Memory B cell (primary cell): ENCODE measurements at regions not wholly inside any gene's neighbourhood (a gene's known extent, or its start where the extent isn't known, plus 50 kb on each side); places are given as distances from the start of the nearest gene placed in this dataset.

Source experiments
- ATAC-seq: fragments of 150-1000 bp; cut with Tn5 transposase; 2 replicates; pipeline ENCODE4 v1.10.0; 2021; ENCODE audit warnings: low read depth, mild to moderate bottlenecking, moderate library complexity
- DNase-seq, 2 donors: peaks; one replicate each; pipeline ENCODE4 v3.0.0; 2022; ENCODE audit warnings: low spot score in 2 of 2
- H3K27ac Mint-ChIP-seq: one replicate; pipeline ENCODE4 v1.8.0; 2022; ENCODE audit warnings: mild to moderate bottlenecking, moderate library complexity, mixed read lengths
- H3K27me3 Mint-ChIP-seq: one replicate; pipeline ENCODE4 v1.8.0; 2022; ENCODE audit warnings: mixed read lengths
- H3K36me3 Mint-ChIP-seq: one replicate; pipeline ENCODE4 v1.8.0; 2022; ENCODE audit warnings: mild to moderate bottlenecking, mixed read lengths
- H3K4me1 Mint-ChIP-seq: one replicate; pipeline ENCODE4 v1.8.0; 2022; ENCODE audit warnings: mixed read lengths
- H3K4me3 Mint-ChIP-seq: one replicate; pipeline ENCODE4 v1.8.0; 2022; ENCODE audit warnings: mild to moderate bottlenecking, moderate library complexity, mixed read lengths
- H3K9me3 Mint-ChIP-seq: one replicate; pipeline ENCODE4 v1.8.0; 2022; ENCODE audit warnings: mixed read lengths

GRCh38 chr1:108045460-108045859, 80.5 kb upstream of the VAV3 start:
- H3K9me3 Mint-ChIP-seq = peaks cover 2% of the 10 kb centered on the region
- no peak overlapping the region for H3K27ac Mint-ChIP-seq
- H3K4me3 Mint-ChIP-seq = no peak overlapping the region
- peaks cover 10% of the 10 kb centered on the region for H3K27me3 Mint-ChIP-seq
- peaks cover 6% of the 10 kb centered on the region for H3K36me3 Mint-ChIP-seq
- H3K4me1 Mint-ChIP-seq = peaks cover 30% of the 10 kb centered on the region
- DNase-seq = no peak
- no peak for ATAC-seq

GRCh38 chr1:108044318-108044717, 79.3 kb upstream of the VAV3 start:
- peaks cover 10% of the 10 kb centered on the region for H3K27me3 Mint-ChIP-seq
- DNase-seq (no peak), ATAC-seq (no peak)
- peaks cover 23% of the 10 kb centered on the region for H3K4me1 Mint-ChIP-seq
- peaks cover 6% of the 10 kb centered on the region for H3K36me3 Mint-ChIP-seq
- peaks cover 2% of the 10 kb centered on the region for H3K9me3 Mint-ChIP-seq
- H3K27ac Mint-ChIP-seq = peak overlapping the region; percentile 74
- peak overlapping the region; percentile 9 for H3K4me3 Mint-ChIP-seq

- H3K36me3 Mint-ChIP-seq = peaks cover 6% of the 10 kb centered on the region
- H3K27ac Mint-ChIP-seq = peak overlapping the region; percentile 74
- peaks cover 23% of the 10 kb centered on the region for H3K4me1 Mint-ChIP-seq
- H3K4me3 Mint-ChIP-seq = no peak overlapping the region
- DNase-seq (peak; percentile 29 to 58), ATAC-seq (peak; percentile 96)
- peaks cover 2% of the 10 kb centered on the region for H3K9me3 Mint-ChIP-seq
- H3K27me3 Mint-ChIP-seq = peaks cover 10% of the 10 kb centered on the region
These were observed 78.7 kb upstream of the VAV3 start for GRCh38 chr1:108043707-108044106.

- peak overlapping the region; percentile 74 for H3K27ac Mint-ChIP-seq
- H3K36me3 Mint-ChIP-seq = no peaks in the 10 kb centered on the region
- H3K27me3 Mint-ChIP-seq = peaks cover 4% of the 10 kb centered on the region
- ATAC-seq (no peak), DNase-seq (no peak)
- H3K9me3 Mint-ChIP-seq = peaks cover 2% of the 10 kb centered on the region
- H3K4me1 Mint-ChIP-seq = peaks cover 23% of the 10 kb centered on the region
- H3K4me3 Mint-ChIP-seq = no peak overlapping the region
These were observed 77.6 kb upstream of the VAV3 start for GRCh38 chr1:108042610-108043009.

GRCh38 chr1:108041360-108042142, 76.6 kb upstream of the VAV3 start:
- DNase-seq = peak in 1 of 2 donors; percentile 13
- peak; percentile 54 for ATAC-seq
- peak overlapping the region; percentile 39 for H3K4me3 Mint-ChIP-seq

GRCh38 chr1:108038653-108039236, 73.8 kb upstream of the VAV3 start:
- Mint-ChIP-seq H3K36me3 (no peaks in the 10 kb centered on the region), H3K4me3 (no peak overlapping the region), H3K9me3 (peaks cover 2% of the 10 kb centered on the region), H3K27ac (no peak overlapping the region), H3K27me3 (no peaks in the 10 kb centered on the region), H3K4me1 (peaks cover 18% of the 10 kb centered on the region)
- ATAC-seq = no peak
- DNase-seq = no peak

More at GRCh38 chr1:108041360-108042142, 76.6 kb upstream of the VAV3 start:
- Mint-ChIP-seq H3K4me1 (peaks cover 23% of the 10 kb centered on the region), H3K36me3 (no peaks in the 10 kb centered on the region), H3K27ac (peak overlapping the region; percentile 76), H3K27me3 (no peaks in the 10 kb centered on the region), H3K9me3 (peaks cover 2% of the 10 kb centered on the region)

- DNase-seq (no peak), ATAC-seq (no peak)
- Mint-ChIP-seq H3K9me3 (peaks cover 2% of the 10 kb centered on the region), H3K4me3 (no peak overlapping the region), H3K27me3 (no peaks in the 10 kb centered on the region), H3K27ac (no peak overlapping the region), H3K4me1 (peaks cover 10% of the 10 kb centered on the region), H3K36me3 (peaks cover 3% of the 10 kb centered on the region)
These were observed 72.0 kb upstream of the VAV3 start for GRCh38 chr1:108036796-108037562.

GRCh38 chr1:108034396-108034795, 69.4 kb upstream of the VAV3 start:
- no peak for ATAC-seq
- DNase-seq = no peak
- Mint-ChIP-seq H3K36me3 (peaks cover 3% of the 10 kb centered on the region), H3K27me3 (no peaks in the 10 kb centered on the region), H3K4me1 (peaks cover 2% of the 10 kb centered on the region), H3K4me3 (no peak overlapping the region), H3K9me3 (no peaks in the 10 kb centered on the region), H3K27ac (no peak overlapping the region)

GRCh38 chr1:108033550-108033951, 68.6 kb upstream of the VAV3 start:
- Mint-ChIP-seq H3K4me3 (no peak overlapping the region), H3K36me3 (peaks cover 3% of the 10 kb centered on the region), H3K27me3 (no peaks in the 10 kb centered on the region), H3K27ac (no peak overlapping the region), H3K4me1 (peaks cover 5% of the 10 kb centered on the region), H3K9me3 (no peaks in the 10 kb centered on the region)
- DNase-seq = no peak
- no peak for ATAC-seq

GRCh38 chr1:108028841-108029388, 63.9 kb upstream of the VAV3 start:
- Mint-ChIP-seq H3K27ac (no peak overlapping the region), H3K4me1 (peaks cover 11% of the 10 kb centered on the region), H3K27me3 (peaks cover 3% of the 10 kb centered on the region), H3K9me3 (no peaks in the 10 kb centered on the region), H3K36me3 (peaks cover 4% of the 10 kb centered on the region), H3K4me3 (no peak overlapping the region)
- ATAC-seq = peak; percentile 37
- no peak for DNase-seq

- no peak for DNase-seq
- Mint-ChIP-seq H3K4me3 (no peak overlapping the region), H3K27ac (peak overlapping the region; percentile 14), H3K36me3 (peaks cover 2% of the 10 kb centered on the region), H3K4me1 (peaks cover 11% of the 10 kb centered on the region), H3K9me3 (no peaks in the 10 kb centered on the region), H3K27me3 (peaks cover 3% of the 10 kb centered on the region)
- no peak for ATAC-seq
These were observed 62.4 kb upstream of the VAV3 start for GRCh38 chr1:108027389-108027788.

- no peaks in the 10 kb centered on the region for H3K9me3 Mint-ChIP-seq
- ATAC-seq = no peak
- DNase-seq = no peak
- peaks cover 2% of the 10 kb centered on the region for H3K27me3 Mint-ChIP-seq
- H3K36me3 Mint-ChIP-seq = no peaks in the 10 kb centered on the region
- H3K4me3 Mint-ChIP-seq = no peak overlapping the region
- H3K27ac Mint-ChIP-seq = no peak overlapping the region
- H3K4me1 Mint-ChIP-seq = no peaks in the 10 kb centered on the region
These were observed 52.7 kb upstream of the VAV3 start for GRCh38 chr1:108017698-108018097.

GRCh38 chr1:108016451-108016920, 51.5 kb upstream of the VAV3 start:
- ATAC-seq = no peak
- H3K9me3 Mint-ChIP-seq = no peaks in the 10 kb centered on the region
- H3K36me3 Mint-ChIP-seq = no peaks in the 10 kb centered on the region
- DNase-seq = no peak
- H3K27ac Mint-ChIP-seq = no peak overlapping the region
- H3K4me1 Mint-ChIP-seq = no peaks in the 10 kb centered on the region
- H3K27me3 Mint-ChIP-seq = peaks cover 2% of the 10 kb centered on the region
- H3K4me3 Mint-ChIP-seq = no peak overlapping the region
